ENCODE measurements at regions not wholly inside any gene's neighbourhood (a gene's known extent, or its start where the extent isn't known, plus 50 kb on each side); places are given as distances from the start of the nearest gene placed in this dataset.
A peak's percentile ranks its signal among the peaks of the same experiment; 100 is the strongest.

DNA sequence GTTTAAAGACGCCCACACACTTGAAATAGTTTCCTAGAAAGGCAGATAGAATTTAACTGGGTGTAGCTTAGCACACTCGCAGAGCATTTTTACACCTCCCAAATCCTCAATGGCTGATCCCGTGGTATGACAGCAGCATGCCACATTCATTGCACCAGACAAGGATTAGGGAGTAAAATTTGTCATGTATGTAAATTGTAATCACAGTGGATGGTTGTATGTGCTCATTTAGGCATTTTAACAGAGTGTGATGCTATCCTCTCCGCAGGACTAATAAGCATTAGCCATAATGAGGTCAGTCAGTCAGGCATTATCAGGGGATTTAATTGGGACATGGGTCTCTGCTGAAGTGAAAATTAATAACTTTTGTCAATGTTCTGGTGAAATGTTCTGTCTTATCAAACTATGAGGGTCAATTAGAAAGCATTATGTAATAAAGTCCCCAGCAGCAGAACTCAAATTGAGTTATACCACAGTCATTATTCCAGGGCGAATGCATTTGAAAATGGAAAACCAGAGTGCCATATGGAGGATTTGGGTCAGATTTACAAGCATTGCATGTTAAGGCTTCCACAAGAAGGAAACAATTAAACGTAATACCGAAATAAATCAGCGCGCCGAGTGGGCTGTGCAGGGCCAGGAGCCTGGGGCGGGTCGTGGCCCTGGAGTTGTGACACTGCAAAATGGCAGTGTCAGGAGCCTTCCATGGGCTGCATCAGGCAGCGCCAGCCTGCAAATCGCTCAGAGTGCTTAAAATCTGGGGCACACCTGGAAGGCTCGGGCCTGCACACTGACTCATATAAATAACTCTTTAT is 602.2 kb downstream of the BNC2 start:
- Histone ChIP-seq H3K79me1 (replicated peaks; ENCODE audit: low read length, poor library complexity, severe bottlenecking) (no peaks in the 10 kb centered on the region), H2AK5ac (ENCODE audit: low read length, severe bottlenecking) (no peak overlapping the region), H3K9me3 (ENCODE audit: control insufficient read depth, low read length) (no peaks in the 10 kb centered on the region), H2BK15ac (ENCODE audit: low read depth, poor library complexity, severe bottlenecking) (no peak overlapping the region), H3K27ac (ENCODE audit: low read length, poor library complexity, severe bottlenecking) (no peak overlapping the region), H3K4ac (ENCODE audit: low read depth in 1 of 2, low read length in 2 of 2) (no peak overlapping the region), H4K91ac (ENCODE audit: low read length) (no peak overlapping the region), H3K27me3 (ENCODE audit: control insufficient read depth in 1 of 2, insufficient read depth in 1 of 2, low read length in 2 of 2) (peaks cover 0 to 9% of the 10 kb centered on the region in 2 experiments), H2AFZ (ENCODE audit: low read depth, low read length) (no peak overlapping the region), H3K9ac (ENCODE audit: low read length) (peak overlapping the region; percentile 88), H2BK12ac (ENCODE audit: low read length in 2 of 2) (no peak overlapping the region), H3K18ac (ENCODE audit: low read depth in 1 of 2, low read length in 2 of 2) (no peak overlapping the region), H3K4me3 (ENCODE audit: insufficient read depth in 1 of 2, low read depth in 1 of 2, low read length in 2 of 2) (peak overlapping the region in 1 of 2 experiments; percentile 69), H3K4me1 (ENCODE audit: control insufficient read depth, insufficient read depth, low read depth, low read length) (peaks cover 3% of the 10 kb centered on the region), H3K23ac (ENCODE audit: low read length in 2 of 2) (no peak overlapping the region), H2BK5ac (ENCODE audit: low read depth, low read length, poor library complexity, severe bottlenecking) (no peak overlapping the region), H3K4me2 (ENCODE audit: low read length, poor library complexity, severe bottlenecking) (no peak overlapping the region), H3K14ac (ENCODE audit: low read length in 2 of 2) (no peak overlapping the region), H2BK120ac (ENCODE audit: low read depth, low read length) (no peak overlapping the region), H3K36me3 (ENCODE audit: control insufficient read depth in 1 of 2, insufficient read depth in 2 of 2, low read depth in 1 of 2, low read length in 2 of 2) (no peaks in the 10 kb centered on the region), H4K8ac (ENCODE audit: low read length) (no peak overlapping the region)
- 87% methylated on average over 14 of the region's 15 CpGs for WGBS
- DNase-seq: no peak

DNA sequence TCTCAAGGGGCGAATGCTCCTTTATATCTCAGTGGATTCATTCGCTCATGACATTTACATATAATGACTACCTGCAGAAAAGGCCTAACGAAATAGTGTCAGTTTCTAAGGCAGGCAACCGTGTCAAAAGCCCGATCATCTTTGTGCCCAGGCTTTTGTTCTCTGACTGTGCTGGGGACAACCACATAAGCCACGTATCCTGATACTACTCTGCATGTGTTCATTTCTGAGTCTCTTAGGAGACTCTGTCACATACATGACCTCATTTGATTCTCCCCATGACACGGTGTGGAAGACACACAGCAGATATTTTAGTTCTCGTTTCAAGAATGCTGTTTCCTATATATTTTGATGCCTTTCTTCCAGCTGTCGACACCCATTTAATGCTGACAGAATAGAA is 598.5 kb downstream of the BNC2 start:
- Histone ChIP-seq H3K4me2 (ENCODE audit: low read length, poor library complexity, severe bottlenecking) (no peak overlapping the region), H2BK12ac (ENCODE audit: low read length in 2 of 2) (no peak overlapping the region), H3K9ac (ENCODE audit: low read length) (no peak overlapping the region), H3K9me3 (ENCODE audit: control insufficient read depth, low read length) (no peaks in the 10 kb centered on the region), H3K79me1 (replicated peaks; ENCODE audit: low read length, poor library complexity, severe bottlenecking) (no peaks in the 10 kb centered on the region), H4K91ac (ENCODE audit: low read length) (no peak overlapping the region), H2BK120ac (ENCODE audit: low read depth, low read length) (no peak overlapping the region), H3K27me3 (ENCODE audit: control insufficient read depth in 1 of 2, insufficient read depth in 1 of 2, low read length in 2 of 2) (no peaks in the 10 kb centered on the region), H3K4me3 (ENCODE audit: insufficient read depth in 1 of 2, low read depth in 1 of 2, low read length in 2 of 2) (no peak overlapping the region), H3K27ac (ENCODE audit: low read length, poor library complexity, severe bottlenecking) (no peak overlapping the region), H3K23ac (ENCODE audit: low read length in 2 of 2) (no peak overlapping the region), H2AK5ac (ENCODE audit: low read length, severe bottlenecking) (no peak overlapping the region), H3K4ac (ENCODE audit: low read depth in 1 of 2, low read length in 2 of 2) (no peak overlapping the region), H2AFZ (ENCODE audit: low read depth, low read length) (no peak overlapping the region), H2BK15ac (ENCODE audit: low read depth, poor library complexity, severe bottlenecking) (no peak overlapping the region), H3K36me3 (ENCODE audit: control insufficient read depth in 1 of 2, insufficient read depth in 2 of 2, low read depth in 1 of 2, low read length in 2 of 2) (no peaks in the 10 kb centered on the region), H3K18ac (ENCODE audit: low read depth in 1 of 2, low read length in 2 of 2) (no peak overlapping the region), H4K8ac (ENCODE audit: low read length) (no peak overlapping the region), H3K14ac (ENCODE audit: low read length in 2 of 2) (no peak overlapping the region), H3K4me1 (ENCODE audit: control insufficient read depth, insufficient read depth, low read depth, low read length) (no peaks in the 10 kb centered on the region), H2BK5ac (ENCODE audit: low read depth, low read length, poor library complexity, severe bottlenecking) (no peak overlapping the region)
- DNase-seq: no peak
- WGBS: 94% methylated on average over 9 of the region's 9 CpGs

DNA sequence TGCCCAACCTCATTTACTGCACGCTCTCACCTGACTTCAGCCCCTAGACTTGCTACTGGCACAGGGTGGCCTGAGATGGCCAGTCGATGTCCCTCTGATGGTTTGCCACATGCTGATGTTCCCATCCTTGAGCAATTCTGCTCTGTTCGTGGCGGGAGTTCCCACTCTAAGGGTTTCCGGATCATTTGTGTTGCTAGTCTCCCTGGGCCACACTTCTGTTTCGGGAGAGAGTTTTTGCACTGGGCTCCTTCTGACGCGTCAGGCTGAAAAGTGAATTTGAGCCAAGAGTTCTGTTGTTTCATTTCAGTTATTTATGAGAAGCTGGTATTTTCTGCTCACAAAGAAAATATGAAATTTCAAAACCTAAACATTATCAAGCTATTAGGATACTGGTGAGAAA is 597.7 kb downstream of the BNC2 start:
- no peak overlapping the region for H3K18ac ChIP-seq (ENCODE audit: low read depth in 1 of 2, low read length in 2 of 2)
- no peak overlapping the region for H2AFZ ChIP-seq (ENCODE audit: low read depth, low read length)
- no peak overlapping the region for H2BK12ac ChIP-seq (ENCODE audit: low read length in 2 of 2)
- H3K4me1 ChIP-seq (ENCODE audit: control insufficient read depth, insufficient read depth, low read depth, low read length): no peaks in the 10 kb centered on the region
- H3K14ac ChIP-seq (ENCODE audit: low read length in 2 of 2): no peak overlapping the region
- no peak overlapping the region for H4K91ac ChIP-seq (ENCODE audit: low read length)
- H3K27ac ChIP-seq (ENCODE audit: low read length, poor library complexity, severe bottlenecking): no peak overlapping the region
- no peaks in the 10 kb centered on the region for H3K27me3 ChIP-seq (ENCODE audit: control insufficient read depth in 1 of 2, insufficient read depth in 1 of 2, low read length in 2 of 2)
- H3K9ac ChIP-seq (ENCODE audit: low read length): peak overlapping the region; percentile 28
- no peak overlapping the region for H2AK5ac ChIP-seq (ENCODE audit: low read length, severe bottlenecking)
- no peak overlapping the region for H2BK15ac ChIP-seq (ENCODE audit: low read depth, poor library complexity, severe bottlenecking)
- peak overlapping the region in 1 of 2 experiments; percentile 12 for H3K4me3 ChIP-seq (ENCODE audit: insufficient read depth in 1 of 2, low read depth in 1 of 2, low read length in 2 of 2)
- H3K4ac ChIP-seq (ENCODE audit: low read depth in 1 of 2, low read length in 2 of 2): no peak overlapping the region
- no peaks in the 10 kb centered on the region for H3K9me3 ChIP-seq (ENCODE audit: control insufficient read depth, low read length)
- H4K8ac ChIP-seq (ENCODE audit: low read length): no peak overlapping the region
- no peaks in the 10 kb centered on the region for H3K36me3 ChIP-seq (ENCODE audit: control insufficient read depth in 1 of 2, insufficient read depth in 2 of 2, low read depth in 1 of 2, low read length in 2 of 2)
- no peak overlapping the region for H3K23ac ChIP-seq (ENCODE audit: low read length in 2 of 2)
- no peak overlapping the region for H3K4me2 ChIP-seq (ENCODE audit: low read length, poor library complexity, severe bottlenecking)
- DNase-seq: no peak
- WGBS: 93% methylated on average over 6 of the region's 8 CpGs
- H2BK5ac ChIP-seq (ENCODE audit: low read depth, low read length, poor library complexity, severe bottlenecking): no peak overlapping the region
- no peaks in the 10 kb centered on the region for H3K79me1 ChIP-seq (replicated peaks; ENCODE audit: low read length, poor library complexity, severe bottlenecking)
- no peak overlapping the region for H2BK120ac ChIP-seq (ENCODE audit: low read depth, low read length)

DNA sequence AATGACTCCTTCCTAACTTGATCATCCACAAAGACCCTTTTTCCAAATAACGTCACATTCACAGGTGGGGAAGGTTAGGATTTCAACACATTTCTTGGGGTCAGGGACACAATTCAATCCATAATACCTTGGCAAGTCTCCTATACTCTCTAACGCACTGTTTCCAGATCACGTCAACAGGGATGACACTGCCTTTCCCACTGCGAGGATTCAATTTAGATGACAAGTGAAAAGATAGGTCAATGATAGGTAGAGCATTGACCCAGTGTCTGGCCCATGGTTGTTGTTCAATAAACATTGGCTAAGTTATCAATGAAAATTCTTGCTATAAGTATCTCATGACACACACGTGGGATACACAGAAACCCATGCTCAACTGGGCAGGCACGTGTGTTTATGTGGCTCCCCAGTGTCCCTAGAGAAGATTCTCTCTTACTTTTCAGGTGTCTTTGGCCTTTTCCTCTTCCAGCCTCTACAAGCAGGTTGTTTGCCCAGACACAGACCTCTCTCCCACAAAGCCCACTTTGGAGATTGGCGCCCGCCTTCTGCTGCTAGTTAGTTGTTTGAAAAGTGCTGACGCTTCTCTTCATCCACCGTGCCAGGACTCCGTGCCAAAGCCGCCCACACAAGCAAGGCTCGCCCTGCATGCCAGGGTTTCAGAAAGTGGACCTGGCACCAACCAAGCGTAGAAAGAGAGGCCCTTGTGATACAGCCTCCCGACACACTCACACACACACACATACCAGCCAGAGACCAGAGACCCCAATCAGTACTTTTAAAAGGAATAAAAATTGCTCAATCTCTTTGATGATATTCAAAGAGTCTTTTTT is 594.5 kb downstream of the BNC2 start:
- Histone ChIP-seq H3K9ac (ENCODE audit: low read length) (no peak overlapping the region), H3K14ac (ENCODE audit: low read length in 2 of 2) (no peak overlapping the region), H2AK5ac (ENCODE audit: low read length, severe bottlenecking) (no peak overlapping the region), H3K27me3 (ENCODE audit: control insufficient read depth in 1 of 2, insufficient read depth in 1 of 2, low read length in 2 of 2) (no peaks in the 10 kb centered on the region), H3K4me2 (ENCODE audit: low read length, poor library complexity, severe bottlenecking) (no peak overlapping the region), H3K27ac (ENCODE audit: low read length, poor library complexity, severe bottlenecking) (no peak overlapping the region), H3K4me1 (ENCODE audit: control insufficient read depth, insufficient read depth, low read depth, low read length) (no peaks in the 10 kb centered on the region), H3K36me3 (ENCODE audit: control insufficient read depth in 1 of 2, insufficient read depth in 2 of 2, low read depth in 1 of 2, low read length in 2 of 2) (no peaks in the 10 kb centered on the region), H3K79me1 (replicated peaks; ENCODE audit: low read length, poor library complexity, severe bottlenecking) (no peaks in the 10 kb centered on the region), H4K8ac (ENCODE audit: low read length) (no peak overlapping the region), H4K91ac (ENCODE audit: low read length) (no peak overlapping the region), H2AFZ (ENCODE audit: low read depth, low read length) (no peak overlapping the region), H3K23ac (ENCODE audit: low read length in 2 of 2) (no peak overlapping the region), H2BK15ac (ENCODE audit: low read depth, poor library complexity, severe bottlenecking) (no peak overlapping the region), H3K9me3 (ENCODE audit: control insufficient read depth, low read length) (no peaks in the 10 kb centered on the region), H2BK12ac (ENCODE audit: low read length in 2 of 2) (no peak overlapping the region), H3K18ac (ENCODE audit: low read depth in 1 of 2, low read length in 2 of 2) (no peak overlapping the region), H3K4me3 (ENCODE audit: insufficient read depth in 1 of 2, low read depth in 1 of 2, low read length in 2 of 2) (no peak overlapping the region), H2BK5ac (ENCODE audit: low read depth, low read length, poor library complexity, severe bottlenecking) (no peak overlapping the region), H2BK120ac (ENCODE audit: low read depth, low read length) (no peak overlapping the region), H3K4ac (ENCODE audit: low read depth in 1 of 2, low read length in 2 of 2) (no peak overlapping the region)
- DNase-seq: no peak
- WGBS: 95% methylated on average over 14 of the region's 15 CpGs
